ENCODE measurements at regions not wholly inside any gene's neighbourhood (a gene's known extent, or its start where the extent isn't known, plus 50 kb on each side); places are given as distances from the start of the nearest gene placed in this dataset.
"Not testable (repeated sequence)": the region's sequence is repeated elsewhere in the genome, so short reads cannot be mapped to it uniquely, and the experiment has no call there.

- no peak for TF ChIP-seq CTCF (IDR thresholded peaks at IDR 0.05; ENCODE audit: insufficient read depth, low read depth, low read length)
- H3K36me3 ChIP-seq (ENCODE audit: control insufficient read depth, insufficient read depth, low read length): no peaks in the 10 kb centered on the region
- no peak for DNase-seq (ENCODE audit: low read depth)
- POLR2A ChIA-PET: no interaction called here
- H3K4me3 ChIP-seq (ENCODE audit: low read depth, low read length): no peak overlapping the region
- H3K27me3 ChIP-seq (ENCODE audit: control insufficient read depth, insufficient read depth, low read length): no peaks in the 10 kb centered on the region; the same call in 1 of the 2 replicates
- CTCF ChIA-PET: no interaction called here
Observed at GRCh38 chr1:181324797-181325616, 158.3 kb upstream of the CACNA1E start.

GRCh38 chr1:181325765-181326164, 157.6 kb upstream of the CACNA1E start:
- DNase-seq (ENCODE audit: low read depth); POLR2A ChIA-PET; CTCF ChIA-PET; H3K27me3 ChIP-seq (ENCODE audit: control insufficient read depth, insufficient read depth, low read length); H3K4me3 ChIP-seq (ENCODE audit: low read depth, low read length); H3K36me3 ChIP-seq (ENCODE audit: control insufficient read depth, insufficient read depth, low read length): not testable (repeated sequence)

- DNase-seq (ENCODE audit: low read depth): no peak
- Histone ChIP-seq H3K36me3 (ENCODE audit: control insufficient read depth, insufficient read depth, low read length) (no peaks in the 10 kb centered on the region), H3K27me3 (ENCODE audit: control insufficient read depth, insufficient read depth, low read length) (no peaks in the 10 kb centered on the region; the same call in 1 of the 2 replicates), H3K4me3 (ENCODE audit: low read depth, low read length) (no peak overlapping the region)
- ChIA-PET POLR2A (no interaction called here), CTCF (no interaction called here)
- no peak for TF ChIP-seq CTCF (IDR thresholded peaks at IDR 0.05; ENCODE audit: insufficient read depth, low read depth, low read length)
Observed at GRCh38 chr1:181326348-181326747, 157.0 kb upstream of the CACNA1E start.

- Histone ChIP-seq H3K36me3 (ENCODE audit: control insufficient read depth, insufficient read depth, low read length) (no peaks in the 10 kb centered on the region), H3K4me3 (ENCODE audit: low read depth, low read length) (no peak overlapping the region), H3K27me3 (ENCODE audit: control insufficient read depth, insufficient read depth, low read length) (no peaks in the 10 kb centered on the region; the same call in 1 of the 2 replicates)
- TF ChIP-seq CTCF (IDR thresholded peaks at IDR 0.05; ENCODE audit: insufficient read depth, low read depth, low read length): no peak
- CTCF ChIA-PET: no interaction called here
- no peak for DNase-seq (ENCODE audit: low read depth)
- POLR2A ChIA-PET: no interaction called here
Observed at GRCh38 chr1:181327796-181328195, 155.5 kb upstream of the CACNA1E start.

- no peak for TF ChIP-seq CTCF (IDR thresholded peaks at IDR 0.05; ENCODE audit: insufficient read depth, low read depth, low read length)
- Histone ChIP-seq H3K36me3 (ENCODE audit: control insufficient read depth, insufficient read depth, low read length) (no peaks in the 10 kb centered on the region), H3K4me3 (ENCODE audit: low read depth, low read length) (no peak overlapping the region), H3K27me3 (ENCODE audit: control insufficient read depth, insufficient read depth, low read length) (no peaks in the 10 kb centered on the region)
- no peak for DNase-seq (ENCODE audit: low read depth)
- ChIA-PET POLR2A (no interaction called here), CTCF (interaction anchor here (0.9 kb wide), 1 partner anchor 64 kb away, joined by 3 read pairs; no protein-coding TSS in a partner anchor)
Observed at GRCh38 chr1:181334724-181335123, 148.6 kb upstream of the CACNA1E start.

- POLR2A ChIA-PET: no interaction called here
- no peaks in the 10 kb centered on the region for H3K36me3 ChIP-seq (ENCODE audit: control insufficient read depth, insufficient read depth, low read length)
- TF ChIP-seq CTCF (IDR thresholded peaks at IDR 0.05; ENCODE audit: insufficient read depth, low read depth, low read length): no peak
- no peaks in the 10 kb centered on the region for H3K27me3 ChIP-seq (ENCODE audit: control insufficient read depth, insufficient read depth, low read length)
- H3K4me3 ChIP-seq (ENCODE audit: low read depth, low read length): no peak overlapping the region
- no peak for DNase-seq (ENCODE audit: low read depth)
- CTCF ChIA-PET: no interaction called here
Observed at GRCh38 chr1:181335631-181336030, 147.7 kb upstream of the CACNA1E start.

Data from BJ (cell line).